Loucy (cell line): ENCODE measurements at regions not wholly inside any gene's neighbourhood (a gene's known extent, or its start where the extent isn't known, plus 50 kb on each side); places are given as distances from the start of the nearest gene placed in this dataset.

Experiments used
- H2AFZ ChIP-seq: fragments of 200-600 bp; sonication (generic); 2 replicates; pipeline ENCODE4 v1.6.0; 2016; ENCODE audit warnings: antibody characterized with exemption, mild to moderate bottlenecking, low read length, moderate library complexity
- H3F3A ChIP-seq: fragments of 200-600 bp; 2 replicates; pipeline ENCODE4 v1.6.0; 2016; ENCODE audit warnings: antibody characterized with exemption, low read depth, mild to moderate bottlenecking
- H3K27me3 ChIP-seq: fragments of 200-600 bp; sonication (generic); 2 replicates; pipeline ENCODE4 v1.6.1; 2014; ENCODE audit warnings: low read length, mild to moderate bottlenecking; ENCODE audit not compliant: insufficient read depth, poor library complexity, severe bottlenecking
- H3K36me3 ChIP-seq: fragments of 200-600 bp; sonication (generic); 2 replicates; pipeline ENCODE4 v1.6.1; 2016; ENCODE audit warnings: low read length; ENCODE audit not compliant: insufficient read depth
- H3K4me1 ChIP-seq: fragments of 200-600 bp; sonication (generic); 2 replicates; pipeline ENCODE4 v1.5.1; 2014; ENCODE audit warnings: low read length, mild to moderate bottlenecking; ENCODE audit not compliant: insufficient read depth, poor library complexity, severe bottlenecking
- H3K4me2 ChIP-seq: fragments of 200-600 bp; sonication (generic); 2 replicates; pipeline ENCODE4 v1.6.0; 2014; ENCODE audit warnings: antibody characterized with exemption, low read length, low read depth, mild to moderate bottlenecking; ENCODE audit not compliant: poor library complexity, severe bottlenecking
- H3K4me3 ChIP-seq: fragments of 200-600 bp; sonication (generic); 2 replicates; pipeline ENCODE4 v1.5.1; 2014; ENCODE audit warnings: low read length, mild to moderate bottlenecking, mixed read lengths; ENCODE audit not compliant: poor library complexity, severe bottlenecking
- H3K79me2 ChIP-seq: fragments of 200-600 bp; sonication (generic); 2 replicates; pipeline ENCODE4 v1.6.1; 2014; ENCODE audit warnings: low read length; ENCODE audit not compliant: insufficient read depth
- H3K9ac ChIP-seq: fragments of 200-600 bp; sonication (generic); 2 replicates; pipeline ENCODE4 v1.6.0; 2014; ENCODE audit warnings: mild to moderate bottlenecking, low read depth, low read length, moderate library complexity; ENCODE audit not compliant: poor library complexity, severe bottlenecking
- H3K9me2 ChIP-seq: fragments of 200-600 bp; sonication (generic); replicated peaks from 2 replicates; pipeline ENCODE4 v1.6.1; 2016; ENCODE audit warnings: low read depth, low read length, mixed read lengths
- H3K9me3 ChIP-seq: fragments of 200-600 bp; sonication (generic); 2 replicates; pipeline ENCODE4 v1.6.1; 2014; ENCODE audit warnings: mild to moderate bottlenecking, antibody characterized with exemption, low read length, low read depth; ENCODE audit not compliant: insufficient read depth
- H4K20me1 ChIP-seq: fragments of 200-600 bp; sonication (generic); 2 replicates; pipeline ENCODE4 v1.6.0; 2014; ENCODE audit warnings: antibody characterized with exemption, low read length, mild to moderate bottlenecking; ENCODE audit not compliant: insufficient read depth, poor library complexity, severe bottlenecking
- CTCF ChIP-seq: fragments of 200-600 bp; sonication (generic); conservative IDR thresholded peaks from 2 replicates; pipeline ENCODE4 v1.5.1; 2014; ENCODE audit warnings: mild to moderate bottlenecking, antibody characterized with exemption, low read length
- EZH2phosphoT487 ChIP-seq: fragments of 200-600 bp; IDR thresholded peaks from 2 replicates; pipeline ENCODE4 v1.6.1; 2018; ENCODE audit warnings: antibody characterized with exemption, mild to moderate bottlenecking, moderate library complexity, borderline replicate concordance

GRCh38 chr12:92462527-92462926, 240.3 kb upstream of the PLEKHG7 start:
- Histone ChIP-seq H3K9ac (no peak overlapping the region), H3K9me2 (no peaks in the 10 kb centered on the region), H3K36me3 (no peaks in the 10 kb centered on the region), H4K20me1 (no peaks in the 10 kb centered on the region), H3K4me3 (peak overlapping the region; percentile 54), H3K79me2 (no peaks in the 10 kb centered on the region), H3K27me3 (no peaks in the 10 kb centered on the region), H3F3A (no peaks in the 10 kb centered on the region), H3K4me1 (peaks cover 36% of the 10 kb centered on the region), H2AFZ (peak overlapping the region; percentile 61; the same call in 1 of the 2 replicates), H3K9me3 (no peaks in the 10 kb centered on the region), H3K4me2 (peak overlapping the region; percentile 69)
- TF ChIP-seq EZH2phosphoT487 (no peak), CTCF (no peak)

- Histone ChIP-seq H3K36me3 (no peaks in the 10 kb centered on the region), H3K4me3 (peak overlapping the region; percentile 54), H2AFZ (peak overlapping the region; percentile 61; the same call in 1 of the 2 replicates), H3K9me3 (no peaks in the 10 kb centered on the region), H3K4me2 (peak overlapping the region; percentile 69), H3K27me3 (no peaks in the 10 kb centered on the region), H3K9ac (no peak overlapping the region), H3K4me1 (peaks cover 36% of the 10 kb centered on the region), H3K9me2 (no peaks in the 10 kb centered on the region), H3F3A (no peaks in the 10 kb centered on the region), H4K20me1 (no peaks in the 10 kb centered on the region), H3K79me2 (no peaks in the 10 kb centered on the region)
- TF ChIP-seq CTCF (no peak), EZH2phosphoT487 (no peak)
Observed at GRCh38 chr12:92462049-92462448, 240.7 kb upstream of the PLEKHG7 start.

- Histone ChIP-seq H3K4me2 (no peak overlapping the region), H3K9me3 (no peaks in the 10 kb centered on the region), H3K27me3 (no peaks in the 10 kb centered on the region), H3K9ac (no peak overlapping the region), H3K4me3 (no peak overlapping the region), H3K36me3 (no peaks in the 10 kb centered on the region), H4K20me1 (no peaks in the 10 kb centered on the region), H3K9me2 (no peaks in the 10 kb centered on the region), H3F3A (no peaks in the 10 kb centered on the region), H3K79me2 (no peaks in the 10 kb centered on the region), H3K4me1 (peaks cover 36% of the 10 kb centered on the region), H2AFZ (no peak overlapping the region)
- TF ChIP-seq CTCF: no peak
- TF ChIP-seq EZH2phosphoT487: no peak
Observed at GRCh38 chr12:92459850-92460249, 242.9 kb upstream of the PLEKHG7 start.
